H9 (cell line): ENCODE measurements at regions not wholly inside any gene's neighbourhood (a gene's known extent, or its start where the extent isn't known, plus 50 kb on each side); places are given as distances from the start of the nearest gene placed in this dataset.

Experiments used
- DNase-seq: peaks from one replicate; pipeline ENCODE4 v3.0.0-alpha.2; 2017
- H2AFZ ChIP-seq: one replicate; pipeline ENCODE4 v1.6.1; 2013; ENCODE audit warnings: mild to moderate bottlenecking, low read length, control low read depth, moderate library complexity
- H2AK5ac ChIP-seq: 2 replicates; pipeline ENCODE4 v1.6.1; 2013; ENCODE audit warnings: low read length, control low read depth, mixed read lengths; ENCODE audit not compliant: insufficient read length
- H2BK120ac ChIP-seq: one replicate; pipeline ENCODE4 v1.6.1; 2013; ENCODE audit warnings: low read depth, mild to moderate bottlenecking, low read length, control low read depth, inconsistent platforms; ENCODE audit not compliant: poor library complexity, severe bottlenecking
- H2BK12ac ChIP-seq: 2 replicates; pipeline ENCODE4 v1.6.1; 2013; ENCODE audit warnings: low read length, control low read depth, mixed read lengths, low read depth; ENCODE audit not compliant: insufficient read length
- H2BK15ac ChIP-seq: 2 replicates; pipeline ENCODE4 v1.6.1; 2013; ENCODE audit warnings: low read depth, low read length, control low read depth
- H2BK20ac ChIP-seq: one replicate; pipeline ENCODE4 v1.6.1; 2013; ENCODE audit warnings: low read depth, mild to moderate bottlenecking, low read length, control low read depth, inconsistent platforms; ENCODE audit not compliant: poor library complexity, severe bottlenecking
- H2BK5ac ChIP-seq: 2 replicates; pipeline ENCODE4 v1.6.1; 2013; ENCODE audit warnings: low read length, control low read depth, mixed read lengths; ENCODE audit not compliant: insufficient read length
- H3K14ac ChIP-seq: 2 replicates; pipeline ENCODE4 v1.6.1; 2013; ENCODE audit warnings: low read length, control low read depth; ENCODE audit not compliant: insufficient read depth
- H3K18ac ChIP-seq: 2 replicates; pipeline ENCODE4 v1.6.1; 2013; ENCODE audit warnings: low read depth, mild to moderate bottlenecking, mixed read lengths, low read length, control low read depth; ENCODE audit not compliant: insufficient read length
- H3K23ac ChIP-seq: 2 replicates; pipeline ENCODE4 v1.6.1; 2013; ENCODE audit warnings: low read length, control low read depth, mixed read lengths, low read depth; ENCODE audit not compliant: insufficient read length
- H3K23me2 ChIP-seq: 2 replicates; pipeline ENCODE4 v1.6.1; 2013; ENCODE audit warnings: low read depth, mild to moderate bottlenecking, mixed read lengths, low read length, control low read depth; ENCODE audit not compliant: insufficient read length, poor library complexity, severe bottlenecking
- H3K27ac ChIP-seq: 2 replicates; pipeline ENCODE4 v1.5.1; 2013; ENCODE audit warnings: low read length, control low read depth, mixed read lengths, low read depth; ENCODE audit not compliant: insufficient read length
- H3K27me3 ChIP-seq: 2 replicates; pipeline ENCODE4 v1.6.1; 2013; ENCODE audit warnings: low read length, control low read depth, inconsistent platforms; ENCODE audit not compliant: insufficient read depth
- H3K4ac ChIP-seq: 2 replicates; pipeline ENCODE4 v1.6.1; 2013; ENCODE audit warnings: low read depth, mild to moderate bottlenecking, control low read depth, inconsistent platforms, low read length, moderate library complexity
- H3K4me1 ChIP-seq: 2 replicates; pipeline ENCODE4 v1.6.1; 2013; ENCODE audit warnings: low read length, control low read depth, inconsistent platforms; ENCODE audit not compliant: insufficient read depth
- H3K4me2 ChIP-seq: 2 replicates; pipeline ENCODE4 v1.6.1; 2013; ENCODE audit warnings: low read length, control low read depth, mixed read lengths; ENCODE audit not compliant: insufficient read length, insufficient read depth
- H3K56ac ChIP-seq: 2 replicates; pipeline ENCODE4 v1.6.1; 2013; ENCODE audit warnings: low read depth, mild to moderate bottlenecking, mixed read lengths, low read length, control low read depth; ENCODE audit not compliant: insufficient read length
- H3K79me1 ChIP-seq: 2 replicates; pipeline ENCODE4 v1.6.1; 2013; ENCODE audit warnings: low read depth, mild to moderate bottlenecking, moderate library complexity, low read length, control low read depth, inconsistent platforms; ENCODE audit not compliant: insufficient read depth, poor library complexity, severe bottlenecking
- H3K79me2 ChIP-seq: 2 replicates; pipeline ENCODE4 v1.6.1; 2013; ENCODE audit warnings: low read length, control low read depth, inconsistent platforms; ENCODE audit not compliant: insufficient read depth
- H3K9ac ChIP-seq: 2 replicates; pipeline ENCODE4 v1.6.1; 2013; ENCODE audit warnings: low read length, control low read depth, mixed read lengths; ENCODE audit not compliant: insufficient read length; ENCODE audit errors: extremely low read depth
- H3K9me3 ChIP-seq: one replicate; pipeline ENCODE4 v1.6.1; 2013; ENCODE audit warnings: low read depth, low read length, inconsistent platforms; ENCODE audit not compliant: control insufficient read depth
- H3T11ph ChIP-seq: one replicate; pipeline ENCODE4 v1.6.1; 2013; ENCODE audit warnings: mild to moderate bottlenecking, low read length, control low read depth, inconsistent platforms
- H4K20me1 ChIP-seq: one replicate; pipeline ENCODE4 v1.6.1; 2013; ENCODE audit not compliant: control insufficient read depth, insufficient read length, insufficient read depth
- H4K5ac ChIP-seq: 2 replicates; pipeline ENCODE4 v1.6.1; 2013; ENCODE audit warnings: low read depth, mild to moderate bottlenecking, mixed read lengths, low read length, control low read depth; ENCODE audit not compliant: insufficient read length
- H4K8ac ChIP-seq: replicated peaks from 2 replicates; pipeline ENCODE4 v1.6.1; 2013; ENCODE audit warnings: low read length, control low read depth, mixed read lengths, low read depth; ENCODE audit not compliant: insufficient read length
- H4K91ac ChIP-seq: 2 replicates; pipeline ENCODE4 v1.6.1; 2013; ENCODE audit warnings: low read depth, mild to moderate bottlenecking, moderate library complexity, mixed read lengths, low read length, control low read depth; ENCODE audit not compliant: insufficient read length
- H3K27ac Mint-ChIP-seq, 3 experiments: 2 replicates in 2 of 3; 3 replicates in 1 of 3; pipeline ENCODE4 v1.8.0; 2020 to 2021; ENCODE audit warnings: mixed read lengths in 3 of 3, mild to moderate bottlenecking in 1 of 3, moderate library complexity in 1 of 3
- H3K27me3 Mint-ChIP-seq: 2 replicates; pipeline ENCODE4 v1.8.0; 2021; ENCODE audit warnings: low read depth, mild to moderate bottlenecking, moderate library complexity, mixed read lengths
- H3K36me3 Mint-ChIP-seq, 3 experiments: 2 replicates in 2 of 3; 3 replicates in 1 of 3; pipeline ENCODE4 v1.8.0; 2020 to 2021; ENCODE audit warnings: low read depth in 3 of 3, mixed read lengths in 3 of 3; ENCODE audit not compliant: insufficient read depth in 1 of 3
- H3K4me1 Mint-ChIP-seq, 2 experiments: 2 replicates each; pipeline ENCODE4 v1.8.0; 2020; ENCODE audit warnings: mixed read lengths in 2 of 2
- H3K4me3 Mint-ChIP-seq, 2 experiments: 2 replicates in 1 of 2; 3 replicates in 1 of 2; pipeline ENCODE4 v1.8.0; 2020 to 2021; ENCODE audit warnings: mild to moderate bottlenecking in 2 of 2, mixed read lengths in 2 of 2, moderate library complexity in 1 of 2
- H3K9me3 Mint-ChIP-seq, 2 experiments: 2 replicates in 1 of 2; 3 replicates in 1 of 2; pipeline ENCODE4 v1.8.0; 2020; ENCODE audit warnings: mild to moderate bottlenecking in 2 of 2, mixed read lengths in 2 of 2, moderate library complexity in 1 of 2
- CTCF ChIP-seq: fragments of 200-600 bp; sonication (generic); conservative IDR thresholded peaks from 3 replicates; pipeline ENCODE4 v1.8.0; 2021; ENCODE audit warnings: antibody characterized with exemption, mild to moderate bottlenecking
- WGBS: extraction: QIAGEN DNeasy Blood & Tissue Kit; methylation state at CpG from one replicate; pipeline ENCODE4 v1.1.7; 2013; ENCODE audit warnings: missing lambda C conversion rate, low lambda C conversion rate, mixed read lengths; ENCODE audit not compliant: insufficient read length; ENCODE audit errors: extremely low coverage; 5-methylcytosine and 5-hydroxymethylcytosine counted together

GRCh38 chr1:98044071-98044697 is 123.3 kb upstream of the DPYD start:
- no peaks in the 10 kb centered on the region for H4K20me1 ChIP-seq
- H4K5ac ChIP-seq: no peak overlapping the region
- no peak overlapping the region for H2BK120ac ChIP-seq
- no peak overlapping the region for H4K8ac ChIP-seq
- H3K9ac ChIP-seq: no peak overlapping the region
- H3K27me3 ChIP-seq: peaks cover 38% of the 10 kb centered on the region; the same call in 1 of the 2 replicates
- no peak overlapping the region for H3T11ph ChIP-seq
- H3K56ac ChIP-seq: no peak overlapping the region
- peaks cover 27% of the 10 kb centered on the region for H3K23me2 ChIP-seq
- H3K23ac ChIP-seq: no peak overlapping the region
- no CpG with 5 or more reads among the region's 12 CpGs for WGBS
- Mint-ChIP-seq H3K36me3 (no peaks in the 10 kb centered on the region; a peak in 1 of 7 replicates), H3K27me3 (peaks cover 68% of the 10 kb centered on the region), H3K9me3 (no peaks in the 10 kb centered on the region; a peak in 1 of 5 replicates), H3K4me3 (peak overlapping the region in 1 of 2 experiments; percentile 87; a peak in 3 of 5 replicates), H3K27ac (no peak overlapping the region), H3K4me1 (peaks cover 26 to 28% of the 10 kb centered on the region in 2 experiments)
- H4K91ac ChIP-seq: no peak overlapping the region
- no peaks in the 10 kb centered on the region for H3K79me1 ChIP-seq
- H2AFZ ChIP-seq: no peak overlapping the region
- no peaks in the 10 kb centered on the region; the same call in 1 of the 2 replicates for H3K4me1 ChIP-seq
- TF ChIP-seq CTCF: no peak
- H2BK15ac ChIP-seq: no peak overlapping the region
- no peaks in the 10 kb centered on the region for H3K9me3 ChIP-seq
- H3K79me2 ChIP-seq: no peaks in the 10 kb centered on the region
- H2BK5ac ChIP-seq: no peak overlapping the region
- peak; percentile 26 for DNase-seq
- H2BK20ac ChIP-seq: no peak overlapping the region
- no peak overlapping the region for H3K14ac ChIP-seq
- no peak overlapping the region for H2BK12ac ChIP-seq
- no peak overlapping the region for H2AK5ac ChIP-seq
- H3K27ac ChIP-seq: no peak overlapping the region
- H3K4ac ChIP-seq: no peak overlapping the region
- H3K4me2 ChIP-seq: peak overlapping the region; percentile 86
- no peak overlapping the region for H3K18ac ChIP-seq
